ENCODE measurements at regions not wholly inside any gene's neighbourhood (a gene's known extent, or its start where the extent isn't known, plus 50 kb on each side); places are given as distances from the start of the nearest gene placed in this dataset.

DNA sequence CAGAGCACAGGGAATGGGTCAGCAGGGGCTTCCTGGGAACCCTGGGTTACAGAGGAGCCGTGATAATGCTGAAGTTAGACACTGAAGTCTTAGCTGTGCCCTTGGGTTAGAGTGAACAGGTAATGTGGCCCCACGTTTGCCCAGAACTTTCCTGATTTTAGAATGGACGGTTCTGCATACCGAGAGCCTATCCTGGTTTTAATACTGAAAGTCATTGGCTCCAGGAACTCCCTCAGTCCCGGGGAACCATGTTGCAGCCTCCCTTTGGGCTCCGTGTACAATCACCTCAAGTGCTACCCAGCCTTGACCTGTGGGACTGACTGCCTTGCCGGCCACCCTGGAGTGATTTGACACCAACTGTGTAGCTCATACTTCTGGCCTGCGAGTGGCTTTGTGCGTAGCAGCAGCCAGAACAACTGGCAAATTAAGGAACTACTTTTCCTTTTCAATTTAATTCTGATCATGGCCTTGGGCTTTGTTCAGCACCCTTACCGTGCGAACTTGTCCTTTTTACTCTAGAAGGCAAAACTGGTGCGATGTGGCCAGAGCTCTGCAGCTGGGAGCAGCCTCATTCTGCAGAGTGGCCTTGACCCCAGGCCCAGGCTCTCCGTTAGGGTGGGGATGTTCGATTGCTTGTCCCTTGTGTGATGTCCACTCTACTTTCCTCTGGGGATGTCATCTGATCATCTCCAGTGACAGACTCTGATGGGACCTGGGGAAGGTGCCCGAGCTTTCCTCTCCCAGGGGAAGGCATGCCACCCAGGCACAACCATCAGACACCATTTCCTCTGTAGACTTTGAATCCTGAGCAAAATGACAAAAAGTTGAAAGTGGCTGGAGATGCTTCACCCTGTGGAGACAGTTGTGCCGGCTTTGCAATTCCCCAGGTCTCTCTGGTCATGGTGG is 265.9 kb downstream of the GLRX3 start:
- DNase-seq (ENCODE audit: low spot score), result no peak

DNA sequence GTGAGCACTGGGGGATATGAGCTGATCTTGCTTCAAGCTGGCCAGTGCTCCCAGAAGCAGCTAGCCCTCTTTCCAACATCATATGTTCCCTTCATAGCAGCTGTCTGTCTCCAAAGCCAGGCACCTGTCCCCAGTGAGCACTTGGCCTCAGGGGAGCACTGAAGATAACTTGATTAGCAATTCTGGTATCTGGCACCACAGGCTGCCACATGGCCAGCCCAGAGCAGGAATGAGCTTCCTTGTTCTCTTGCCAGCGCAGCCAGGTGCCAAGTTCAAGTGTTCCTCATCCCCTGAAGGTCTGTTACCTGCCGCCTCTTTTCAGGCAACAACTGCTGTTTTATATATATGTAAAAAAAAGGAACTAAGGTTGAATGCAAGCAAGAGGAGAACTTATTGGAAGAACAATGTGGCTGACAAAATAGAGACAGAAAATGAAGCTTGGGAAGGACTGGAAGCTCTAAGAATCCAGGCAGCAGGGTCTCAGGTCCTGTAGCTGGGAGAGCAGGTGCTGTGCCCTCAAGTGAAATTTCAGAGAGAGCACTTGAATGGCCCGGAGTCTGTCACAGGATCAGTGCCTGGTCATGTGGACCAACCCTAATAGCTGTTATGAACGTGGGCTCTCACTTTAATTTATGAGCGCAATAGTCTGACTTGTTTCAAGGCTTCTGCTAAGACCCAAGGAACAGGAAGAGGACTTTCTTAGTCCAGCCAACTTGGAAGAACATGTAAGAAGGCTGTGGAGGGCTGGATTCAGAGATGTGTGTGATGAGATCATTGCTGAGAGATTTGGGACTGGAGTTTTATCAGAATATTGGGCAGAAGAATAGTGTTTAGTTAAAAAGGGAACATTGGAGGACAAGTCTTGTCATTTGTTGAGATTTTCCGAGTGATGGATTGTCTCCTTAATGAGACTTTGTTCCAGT is 267.2 kb downstream of the GLRX3 start:
- DNase-seq (ENCODE audit: low spot score), result peak; percentile 58

DNA sequence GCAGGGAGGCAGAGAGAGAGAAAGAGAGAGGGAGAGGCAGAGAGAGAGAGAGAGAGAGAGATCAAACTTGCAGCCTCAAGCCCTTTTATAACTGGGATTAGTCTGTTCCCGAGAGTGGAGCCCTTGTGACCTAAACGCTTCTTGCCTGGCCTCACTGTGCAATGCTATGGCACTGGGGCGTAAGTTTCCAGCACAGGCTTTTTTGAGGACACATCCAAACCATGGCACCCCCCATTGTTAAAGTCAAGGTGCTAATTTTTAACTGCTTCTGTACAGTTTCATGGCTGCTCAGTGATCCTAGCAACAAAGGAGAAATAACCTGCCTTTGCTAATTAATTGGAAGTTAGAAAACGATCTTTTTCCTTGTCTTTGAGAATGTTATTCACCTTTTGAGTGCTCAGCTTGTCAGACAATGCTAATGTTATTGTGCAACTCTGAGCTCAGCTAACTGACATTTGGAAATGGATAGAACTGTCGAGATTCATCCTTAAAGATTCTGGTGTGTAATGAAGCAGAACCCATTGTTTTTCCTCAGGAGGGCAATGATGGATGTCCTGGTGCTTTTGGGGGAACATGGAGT is 268.4 kb downstream of the GLRX3 start:
- peak; percentile 35 for DNase-seq (ENCODE audit: low spot score)

DNA sequence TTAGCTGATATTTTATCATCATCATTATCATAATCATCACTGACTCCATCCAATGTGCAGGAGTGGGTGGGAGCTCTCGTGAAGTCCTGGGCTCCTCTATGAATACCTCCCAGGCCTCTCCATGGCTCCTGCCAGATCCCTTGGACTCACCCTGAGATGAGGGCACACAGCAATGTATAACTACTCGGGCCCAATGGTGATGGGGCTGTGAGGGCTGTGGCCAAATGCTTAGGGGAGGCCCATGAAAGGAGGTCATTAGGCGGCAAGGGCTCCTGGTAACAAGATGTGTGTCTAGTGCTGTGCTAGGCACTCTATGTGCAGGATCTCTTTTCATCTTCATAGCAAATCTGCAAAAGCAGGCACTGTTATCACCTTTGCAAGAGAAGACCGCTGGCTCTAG is 270.9 kb downstream of the GLRX3 start:
- no peak for DNase-seq (ENCODE audit: low spot score)

DNA sequence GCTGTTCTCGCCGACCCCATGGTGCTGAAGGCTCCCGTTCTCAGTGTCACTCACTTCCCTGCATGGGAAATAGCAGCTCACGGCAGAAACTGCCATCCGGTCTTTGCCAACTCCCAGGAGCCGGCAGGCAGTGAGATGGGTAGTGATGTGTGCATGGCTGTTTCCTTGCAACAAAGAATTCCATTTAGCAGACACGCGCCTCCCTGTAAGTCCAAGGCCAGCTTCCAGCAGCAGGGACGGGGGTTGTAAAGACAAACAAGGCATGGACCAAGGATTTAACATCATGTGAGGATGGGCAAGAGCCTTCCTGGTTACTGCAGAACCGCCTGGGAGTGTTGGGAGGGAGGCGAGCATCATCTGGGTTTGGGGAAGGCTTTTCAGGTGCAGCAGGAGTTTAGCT is 273.1 kb downstream of the GLRX3 start:
- no peak for DNase-seq (ENCODE audit: low spot score)

DNA sequence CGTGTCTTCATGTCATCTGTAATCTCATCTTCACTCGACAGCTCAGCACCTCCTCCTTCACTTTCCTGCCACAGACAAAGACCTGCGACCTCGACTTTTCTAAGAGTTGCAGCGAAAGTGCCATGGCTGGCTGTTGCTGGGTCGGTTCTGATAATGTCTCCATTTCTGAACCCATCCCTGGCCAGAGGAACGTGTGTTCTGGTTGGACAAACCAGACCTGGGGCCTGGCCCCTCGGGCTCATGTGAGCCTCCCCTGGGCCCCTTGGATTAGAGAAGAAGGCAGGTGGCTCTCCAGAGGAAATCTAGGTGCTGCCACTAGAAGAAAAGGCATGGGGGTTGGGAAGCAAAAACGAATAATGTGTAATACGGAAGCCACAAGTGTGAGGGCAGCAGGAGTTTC is 273.7 kb downstream of the GLRX3 start:
- DNase-seq (ENCODE audit: low spot score), result no peak

DNA sequence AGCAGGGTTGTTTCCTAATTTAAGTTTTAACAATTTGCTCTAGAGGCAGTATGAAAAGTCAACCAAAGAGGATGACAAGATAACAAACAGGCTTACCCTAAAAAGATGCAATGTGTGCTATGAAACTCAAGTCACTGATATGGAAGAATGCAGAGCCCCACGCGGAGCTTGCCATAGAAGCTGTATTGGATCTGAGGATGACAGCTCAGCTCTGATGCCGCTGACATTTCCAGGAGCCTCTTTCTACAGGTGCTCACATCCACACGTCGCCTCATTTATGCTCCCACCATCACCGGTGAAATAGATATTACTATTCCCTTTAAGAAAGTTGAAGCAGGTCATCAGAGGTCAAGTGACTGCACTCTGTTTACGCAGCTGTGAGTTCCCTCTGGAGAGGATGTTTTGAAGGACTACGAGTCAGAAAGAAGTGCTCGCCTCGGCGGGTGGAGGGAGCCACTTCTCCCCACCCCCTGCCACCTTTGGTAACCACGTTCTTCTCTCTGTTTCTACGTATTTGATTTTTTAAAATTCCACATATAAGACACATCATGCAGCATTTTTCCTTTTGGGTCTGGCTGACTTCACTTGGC is 275.4 kb downstream of the GLRX3 start:
- DNase-seq (ENCODE audit: low spot score), result no peak

DNA sequence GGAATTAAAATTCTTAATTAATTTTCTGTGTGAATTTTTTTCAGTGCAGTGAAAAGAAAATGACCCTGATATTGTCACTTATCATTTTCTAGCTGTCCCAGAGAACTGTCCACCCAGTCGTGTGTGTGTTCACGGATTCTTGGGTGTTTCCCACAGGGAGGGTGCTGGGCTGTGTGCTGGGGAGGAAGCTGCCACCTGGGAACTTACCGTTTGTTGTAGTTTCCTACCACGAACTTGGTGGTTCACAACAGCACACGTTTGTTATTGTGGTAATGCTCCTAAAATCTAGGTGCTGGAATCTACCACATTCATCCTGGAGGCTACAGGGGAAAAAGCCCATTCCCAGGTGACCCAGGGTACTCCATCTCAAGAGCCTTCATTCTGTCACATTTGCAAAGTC is 276.1 kb downstream of the GLRX3 start:
- DNase-seq (ENCODE audit: low spot score), result no peak

DNA sequence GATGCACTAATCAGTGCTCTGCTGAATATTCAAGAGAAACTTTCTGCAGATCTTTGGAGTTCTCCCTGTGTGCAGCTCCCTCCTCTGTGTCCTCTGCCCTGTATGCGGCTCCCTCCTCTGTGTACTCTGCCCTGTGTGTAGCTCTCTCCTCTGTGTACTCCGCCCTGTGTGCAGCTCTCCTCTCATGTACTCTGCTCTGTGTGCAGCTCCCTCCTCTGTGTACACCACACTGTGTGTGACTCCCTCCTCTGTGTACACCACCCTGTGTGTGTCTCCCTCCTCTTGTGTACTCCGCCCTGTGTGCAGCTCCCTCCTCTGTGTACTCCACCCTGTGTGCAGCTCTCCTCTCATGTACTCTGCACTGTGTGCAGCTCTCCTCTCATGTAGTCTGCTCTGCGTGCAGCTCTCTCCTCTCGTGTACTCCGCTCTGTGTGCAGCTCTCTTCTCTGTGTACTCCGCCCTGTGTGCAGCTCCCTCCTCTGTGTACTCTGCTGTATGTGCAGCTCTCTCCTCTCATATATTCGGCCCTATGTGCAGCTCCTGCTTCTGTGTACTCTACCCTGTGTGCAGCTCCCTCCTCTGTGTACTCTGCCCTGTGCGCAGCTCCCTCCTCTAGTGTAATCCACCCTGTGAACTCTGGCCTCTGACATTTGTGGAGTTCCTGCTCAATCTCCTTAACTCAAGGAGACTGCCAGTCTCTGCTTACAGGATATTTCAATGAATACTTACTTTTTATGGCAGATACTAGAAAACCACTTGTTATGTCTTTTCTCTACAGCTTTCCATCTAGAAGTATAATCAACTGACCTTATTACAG is 280.4 kb downstream of the GLRX3 start:
- DNase-seq (ENCODE audit: low spot score), result no peak

DNA sequence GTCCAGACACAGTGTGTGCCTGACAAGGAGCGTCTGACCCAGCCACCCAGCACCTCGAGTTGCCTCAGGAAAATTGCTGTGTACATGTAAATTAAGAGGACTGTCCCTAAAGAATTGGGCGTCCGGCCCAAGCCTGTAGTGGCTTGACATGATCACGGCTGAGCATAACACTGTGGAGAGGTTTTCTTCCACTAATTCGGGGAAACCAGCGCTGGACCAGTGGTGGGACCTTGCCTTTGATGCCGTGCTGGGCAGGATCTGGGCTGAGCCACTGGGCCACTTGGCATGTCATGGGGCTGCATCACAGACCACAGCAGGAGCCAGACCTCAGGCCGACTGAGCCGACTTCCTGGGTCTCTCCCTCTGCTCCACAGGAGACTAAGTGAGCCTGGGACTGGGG is 282.5 kb downstream of the GLRX3 start:
- DNase-seq (ENCODE audit: low spot score), result no peak

DNA sequence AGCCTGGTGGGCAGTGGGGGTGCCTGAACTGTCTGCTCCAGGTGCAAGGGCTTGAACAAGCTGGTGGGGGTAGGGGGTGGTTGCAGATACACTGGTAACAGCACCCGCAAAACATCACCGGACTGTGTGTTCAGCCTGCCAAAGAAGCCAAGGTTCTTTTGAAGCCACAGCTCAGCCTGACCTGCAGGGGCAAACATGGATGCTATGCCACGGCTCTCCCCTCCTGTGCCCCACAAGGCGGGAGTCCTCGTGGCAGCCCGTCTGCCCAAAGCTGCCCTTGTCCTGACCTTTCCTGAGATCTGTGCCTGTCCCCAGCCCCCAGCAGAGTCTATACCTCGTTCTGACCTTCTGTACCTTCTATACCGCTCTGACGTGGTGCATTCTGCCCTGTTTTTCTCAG is 285.7 kb downstream of the GLRX3 start:
- no peak for DNase-seq (ENCODE audit: low spot score)

DNA sequence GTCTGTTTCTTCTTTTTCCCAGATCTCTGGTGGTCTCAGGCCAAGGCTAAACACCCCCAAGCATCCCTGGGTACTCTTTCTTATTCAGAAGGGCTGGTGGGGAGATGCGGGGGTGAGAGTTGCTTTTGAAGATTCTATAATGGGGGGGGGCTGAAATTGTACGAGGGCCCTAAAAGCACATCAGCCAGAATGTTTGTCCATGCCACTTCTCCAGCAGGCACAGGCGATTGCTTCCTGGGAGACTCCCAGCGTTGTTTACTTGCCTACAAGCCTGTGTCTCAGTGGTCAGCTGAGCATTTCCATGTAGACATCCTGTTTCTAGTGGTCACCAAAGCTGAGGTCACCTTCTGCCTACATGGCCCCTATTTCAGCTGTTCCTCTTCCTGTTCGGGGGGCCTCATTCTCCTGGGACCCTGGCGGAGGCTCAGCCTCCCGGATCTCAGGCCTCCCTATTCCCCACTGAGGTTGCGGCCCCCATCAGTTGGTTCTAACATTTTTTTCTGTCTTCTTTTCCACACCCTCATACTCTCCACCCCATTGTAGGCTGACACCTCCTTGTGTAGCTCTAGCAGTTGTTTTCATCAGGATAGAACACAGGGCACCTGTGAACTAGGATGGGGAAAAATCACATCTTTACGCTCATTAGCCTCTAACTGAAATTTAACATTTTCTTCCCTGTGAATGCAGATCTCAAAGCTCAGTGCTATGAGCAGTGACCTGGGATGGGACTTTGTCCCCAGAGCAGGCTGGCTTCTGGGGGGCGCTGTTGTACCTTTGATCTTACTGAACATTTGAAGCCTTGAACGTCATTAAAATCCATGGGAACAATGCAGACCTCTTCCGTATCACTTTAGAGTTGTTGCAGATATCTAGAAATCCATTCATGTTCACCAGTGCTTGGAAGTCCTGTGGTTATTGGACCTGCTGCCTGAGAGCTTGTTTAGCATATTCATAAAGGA is 286.5 kb downstream of the GLRX3 start:
- no peak for DNase-seq (ENCODE audit: low spot score)

DNA sequence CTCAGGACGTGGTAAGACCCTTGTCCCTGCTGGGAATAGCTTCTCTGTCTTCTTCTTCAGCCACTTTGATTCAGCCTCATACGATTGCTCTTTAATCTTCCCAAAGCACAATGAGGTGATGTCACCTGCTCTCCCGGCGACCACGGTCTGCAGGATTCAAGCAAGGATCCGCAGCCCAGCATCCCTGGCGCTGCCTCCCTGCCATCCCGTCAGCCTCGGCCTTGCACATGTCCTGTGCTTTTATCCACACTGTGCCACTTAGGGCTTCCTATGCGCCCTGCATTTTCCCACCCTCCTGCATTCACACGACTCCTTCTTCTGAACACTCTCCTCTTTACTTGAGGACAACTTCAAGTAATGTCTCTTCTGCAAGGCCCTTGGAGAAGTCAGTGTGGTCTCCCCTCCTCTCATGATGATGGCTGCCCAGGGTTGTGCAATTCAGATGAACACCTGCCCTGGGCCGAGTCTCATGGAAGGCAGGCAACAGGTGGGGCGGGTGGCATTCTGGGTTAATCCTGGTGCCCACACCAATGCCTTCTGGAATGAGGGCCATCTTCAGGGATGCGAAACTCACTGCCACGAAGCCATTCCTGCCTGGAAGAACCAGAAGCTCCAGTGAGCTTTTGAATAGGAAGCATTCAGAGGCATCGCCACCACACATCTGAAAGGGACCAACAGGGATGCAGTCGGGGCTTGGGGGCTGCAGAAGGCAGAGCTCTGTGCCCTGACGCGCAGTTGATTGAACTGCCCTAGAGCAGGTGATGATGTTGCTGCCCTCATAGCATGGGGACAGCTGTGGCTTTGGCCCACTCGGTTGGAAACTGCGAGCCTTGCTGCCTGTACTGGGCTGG is 287.5 kb downstream of the GLRX3 start:
- DNase-seq (ENCODE audit: low spot score), result no peak

DNA sequence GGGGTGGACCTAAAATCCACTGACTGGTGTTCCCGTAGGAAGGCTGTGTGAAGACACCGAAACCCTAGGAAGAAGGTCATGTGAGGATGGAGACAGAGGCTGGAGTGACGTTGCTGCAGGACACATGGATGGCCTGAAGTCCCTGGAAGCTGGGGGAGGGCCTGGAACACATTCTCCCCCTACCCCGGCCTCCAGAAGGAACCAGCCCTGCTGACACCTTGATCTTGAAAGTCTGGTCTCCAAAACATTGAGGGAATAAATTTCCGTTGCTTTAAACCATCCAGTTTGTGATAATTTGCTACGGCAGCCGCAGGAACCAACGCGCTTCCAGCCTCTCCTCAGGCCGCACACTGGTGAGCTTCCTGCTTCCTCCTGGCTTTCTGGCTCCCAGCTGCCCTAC is 288.2 kb downstream of the GLRX3 start:
- DNase-seq (ENCODE audit: low spot score), result no peak

DNA sequence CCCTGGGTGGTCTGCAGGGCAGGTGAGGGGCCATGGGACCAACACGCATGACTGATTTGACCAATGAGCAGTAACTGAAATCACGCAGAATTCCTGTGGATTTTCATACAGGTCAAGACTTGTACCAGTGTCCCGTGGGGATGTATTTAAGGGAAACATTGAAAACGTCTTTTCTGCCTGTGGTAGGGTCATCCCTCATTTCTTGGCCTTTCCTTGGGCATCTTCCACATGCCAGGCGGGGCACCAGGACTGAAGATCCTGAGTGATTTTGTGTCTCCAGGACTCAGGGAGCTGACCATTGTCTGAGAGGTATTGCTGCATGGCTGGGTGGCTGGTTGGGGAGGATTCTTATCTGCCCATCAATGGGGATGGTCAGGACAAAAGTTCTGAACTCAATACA is 289.0 kb downstream of the GLRX3 start:
- no peak for DNase-seq (ENCODE audit: low spot score)

DNA sequence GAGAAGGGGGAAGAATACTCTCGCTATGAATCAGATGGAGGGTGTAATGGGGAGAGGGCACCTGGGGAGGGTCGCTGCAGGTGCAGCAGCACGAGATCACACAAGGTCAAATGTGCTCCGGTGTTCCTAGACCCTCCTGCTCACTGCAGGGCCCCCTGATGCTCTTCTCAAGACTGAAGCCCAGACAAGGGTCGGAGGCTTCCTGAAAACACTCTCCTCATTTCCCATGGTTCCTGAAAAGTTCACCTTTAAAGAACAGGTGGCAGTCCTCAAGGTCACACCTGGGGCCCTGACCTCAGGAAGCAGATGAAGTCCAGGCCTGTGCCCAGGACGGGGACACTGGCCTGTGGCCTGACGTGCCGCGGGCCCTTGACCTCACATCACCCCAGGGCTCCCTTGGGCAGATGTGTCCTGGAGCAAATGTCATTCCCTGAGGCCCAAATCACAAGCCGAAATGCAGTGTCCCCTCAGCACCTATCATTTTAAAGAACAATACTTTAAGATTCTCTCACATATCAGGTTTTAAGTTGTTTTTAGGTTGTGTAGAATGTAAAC is 289.8 kb downstream of the GLRX3 start:
- no peak for DNase-seq (ENCODE audit: low spot score)

DNA sequence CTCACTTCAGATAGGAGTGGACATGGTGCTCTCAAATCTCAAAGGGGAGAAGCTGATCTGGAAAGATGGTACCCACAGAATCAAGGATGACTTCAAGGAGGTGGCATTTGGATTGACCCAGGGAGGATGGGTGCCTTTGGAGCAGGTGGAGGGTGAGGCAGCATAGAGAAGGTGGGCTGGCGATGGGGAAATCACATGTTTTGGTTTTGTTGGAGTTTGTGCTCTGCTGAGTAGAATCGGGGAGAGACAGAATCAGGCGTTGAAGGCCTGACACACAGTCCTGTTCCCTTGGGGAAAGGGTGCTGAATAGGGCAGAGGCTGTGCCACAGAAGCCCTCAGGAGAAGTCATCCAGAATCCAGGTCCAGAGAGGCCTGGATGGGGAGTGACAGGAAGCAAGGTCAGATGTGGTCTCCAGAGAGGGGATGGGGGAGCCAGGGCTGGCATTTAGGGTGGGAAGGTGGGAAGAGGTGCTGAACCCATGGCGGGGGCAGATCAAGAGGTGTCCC is 291.1 kb downstream of the GLRX3 start:
- DNase-seq (ENCODE audit: low spot score), result no peak

DNA sequence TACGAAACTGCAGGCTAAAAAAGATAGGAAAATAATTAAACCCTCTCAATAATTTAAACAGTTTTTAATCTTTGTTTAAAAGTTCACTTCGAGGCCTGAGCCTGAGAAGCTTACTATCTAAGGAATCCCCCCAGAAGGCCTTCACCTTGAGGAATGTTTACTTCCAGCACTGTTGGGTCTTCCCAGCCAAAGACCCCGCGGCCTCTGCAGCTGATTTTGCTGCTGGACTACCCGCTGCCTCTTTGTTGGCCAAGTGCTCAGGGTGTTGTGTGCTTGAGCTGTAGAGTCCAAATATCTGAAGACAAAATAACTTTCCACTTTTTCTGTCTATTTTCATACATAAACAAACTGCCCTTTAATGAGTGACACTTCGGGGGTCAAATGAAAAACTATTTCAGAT is 292.7 kb downstream of the GLRX3 start:
- no peak for DNase-seq (ENCODE audit: low spot score)

Data from umbilical cord (tissue), 1 donor.